GM12878 (cell line): ENCODE measurements at regions not wholly inside any gene's neighbourhood (a gene's known extent, or its start where the extent isn't known, plus 50 kb on each side); places are given as distances from the start of the nearest gene placed in this dataset.

Experiments used
- BCLAF1 ChIP-seq: fragments of 450-650 bp; IDR thresholded peaks from 2 replicates; pipeline ENCODE4 v1.6.1; 2017; ENCODE audit warnings: antibody characterized with exemption, mild to moderate bottlenecking, moderate library complexity
- EED ChIP-seq: sonication (generic); IDR thresholded peaks from 2 replicates; pipeline ENCODE4 v1.6.1; 2016; ENCODE audit warnings: antibody characterized with exemption, low read depth
- EGR1 ChIP-seq, 2 experiments: IDR thresholded peaks; 1 replicate in 1 of 2; 2 replicates in 1 of 2; pipeline ENCODE4 v1.6.1; 2011 to 2012; ENCODE audit warnings: low read depth in 2 of 2, low read length in 2 of 2, borderline replicate concordance in 1 of 2, mild to moderate bottlenecking in 1 of 2, moderate library complexity in 1 of 2
- GABPA ChIP-seq: IDR thresholded peaks from 2 replicates; pipeline ENCODE4 v1.6.1; 2014; ENCODE audit warnings: antibody characterized with exemption, low read depth, mild to moderate bottlenecking, inconsistent platforms
- PML ChIP-seq: IDR thresholded peaks from 2 replicates; pipeline ENCODE4 v1.6.1; 2012; ENCODE audit warnings: low read length, inconsistent platforms
- RBBP5 ChIP-seq: fragments of 200-600 bp; sonication (generic); conservative IDR thresholded peaks from 2 replicates; pipeline ENCODE4 v1.6.1; 2016
- RELA ChIP-seq: fragments of 450-650 bp; IDR thresholded peaks from 2 replicates; pipeline ENCODE4 v1.8.0; 2014; ENCODE audit warnings: borderline replicate concordance; ENCODE audit not compliant: partially characterized antibody
- SMAD1 ChIP-seq: fragments of 450-650 bp; IDR thresholded peaks from 2 replicates; pipeline ENCODE4 v1.6.1; 2018; ENCODE audit warnings: mild to moderate bottlenecking, low read depth; ENCODE audit not compliant: partially characterized antibody
- SMAD5 ChIP-seq: IDR thresholded peaks from 2 replicates; pipeline ENCODE4 v1.6.1; 2016; ENCODE audit warnings: antibody characterized with exemption, low read depth
- SMC3 ChIP-seq: IDR thresholded peaks from 2 replicates; pipeline ENCODE4 v1.6.1; 2011; ENCODE audit warnings: low read length, improper control_type of control experiment, borderline replicate concordance
- SP1 ChIP-seq: IDR thresholded peaks from one replicate; pipeline ENCODE4 v1.6.1; 2011; ENCODE audit warnings: low read depth, low read length
- SRF ChIP-seq, 2 experiments: IDR thresholded peaks; 2 replicates each; pipeline ENCODE4 v1.6.1; 2011; ENCODE audit warnings: low read depth in 2 of 2, low read length in 2 of 2, mild to moderate bottlenecking in 1 of 2, moderate library complexity in 1 of 2
- STAT3 ChIP-seq: IDR thresholded peaks from 2 replicates; pipeline ENCODE4 v1.6.1; 2011; ENCODE audit warnings: low read depth, low read length, improper control_type of control experiment
- SUPT20H ChIP-seq: IDR thresholded peaks from 2 replicates; pipeline ENCODE4 v1.6.1; 2011; ENCODE audit warnings: low read depth, mild to moderate bottlenecking, low read length, moderate library complexity, borderline replicate concordance; ENCODE audit not compliant: control insufficient read depth
- TCF3 ChIP-seq: IDR thresholded peaks from 2 replicates; pipeline ENCODE4 v1.6.1; 2012; ENCODE audit warnings: low read depth, mild to moderate bottlenecking, low read length, borderline replicate concordance; ENCODE audit not compliant: insufficient read depth
- TF ChIP-seq, protein P1 (sequence below): fragments of 450-650 bp; IDR thresholded peaks from 2 replicates; pipeline ENCODE4 v1.6.1; 2017; ENCODE audit warnings: borderline replicate concordance
- TF ChIP-seq, protein P2 (sequence below): fragments of 450-650 bp; formaldehyde crosslinking; IDR thresholded peaks from 2 replicates; pipeline ENCODE4 v1.5.0; 2022; ENCODE audit warnings: mild to moderate bottlenecking, missing genetic modification characterization
- TF ChIP-seq, protein P3 (sequence below): fragments of 150-350 bp; IDR thresholded peaks from 2 replicates; pipeline ENCODE4 v1.6.1; 2014; ENCODE audit warnings: mild to moderate bottlenecking, low read depth, low read length

DNA sequence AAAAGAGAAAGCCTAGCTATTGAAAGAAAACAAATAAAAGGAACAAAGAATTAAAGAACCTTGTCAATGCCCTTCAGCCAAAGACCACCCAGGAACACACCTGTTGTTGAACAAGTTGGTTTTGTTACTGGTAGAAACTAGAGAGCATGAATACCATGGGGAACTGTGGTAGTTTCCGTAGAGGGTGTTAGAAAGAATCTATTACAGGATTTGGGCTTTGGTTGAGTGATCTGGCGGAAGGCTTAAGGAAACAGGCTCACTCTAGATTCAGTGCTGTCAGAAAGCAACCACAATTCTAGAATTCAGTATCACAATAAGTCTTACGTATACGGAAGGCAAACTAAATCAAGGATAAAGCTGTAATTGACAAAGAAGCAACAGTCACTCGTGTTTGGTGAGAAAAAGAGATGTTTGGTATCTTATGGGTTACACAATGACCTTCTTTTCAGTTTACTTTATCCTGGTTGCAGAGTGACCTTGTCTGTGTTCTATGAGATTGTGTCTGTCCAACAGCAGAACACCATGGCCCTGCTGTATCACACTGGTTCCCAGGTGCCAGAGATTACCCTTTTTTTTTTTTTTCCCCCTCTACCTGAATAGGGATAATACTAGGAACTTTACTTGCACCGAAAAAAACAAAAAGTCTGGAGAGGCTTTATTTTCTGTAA lies 265.9 kb downstream of the SHQ1 start (continued):
- TF ChIP-seq, protein P1, sequence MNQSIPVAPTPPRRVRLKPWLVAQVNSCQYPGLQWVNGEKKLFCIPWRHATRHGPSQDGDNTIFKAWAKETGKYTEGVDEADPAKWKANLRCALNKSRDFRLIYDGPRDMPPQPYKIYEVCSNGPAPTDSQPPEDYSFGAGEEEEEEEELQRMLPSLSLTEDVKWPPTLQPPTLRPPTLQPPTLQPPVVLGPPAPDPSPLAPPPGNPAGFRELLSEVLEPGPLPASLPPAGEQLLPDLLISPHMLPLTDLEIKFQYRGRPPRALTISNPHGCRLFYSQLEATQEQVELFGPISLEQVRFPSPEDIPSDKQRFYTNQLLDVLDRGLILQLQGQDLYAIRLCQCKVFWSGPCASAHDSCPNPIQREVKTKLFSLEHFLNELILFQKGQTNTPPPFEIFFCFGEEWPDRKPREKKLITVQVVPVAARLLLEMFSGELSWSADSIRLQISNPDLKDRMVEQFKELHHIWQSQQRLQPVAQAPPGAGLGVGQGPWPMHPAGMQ = no peak
- TF ChIP-seq SP1 = peak; percentile 22
- TF ChIP-seq, protein P2, sequence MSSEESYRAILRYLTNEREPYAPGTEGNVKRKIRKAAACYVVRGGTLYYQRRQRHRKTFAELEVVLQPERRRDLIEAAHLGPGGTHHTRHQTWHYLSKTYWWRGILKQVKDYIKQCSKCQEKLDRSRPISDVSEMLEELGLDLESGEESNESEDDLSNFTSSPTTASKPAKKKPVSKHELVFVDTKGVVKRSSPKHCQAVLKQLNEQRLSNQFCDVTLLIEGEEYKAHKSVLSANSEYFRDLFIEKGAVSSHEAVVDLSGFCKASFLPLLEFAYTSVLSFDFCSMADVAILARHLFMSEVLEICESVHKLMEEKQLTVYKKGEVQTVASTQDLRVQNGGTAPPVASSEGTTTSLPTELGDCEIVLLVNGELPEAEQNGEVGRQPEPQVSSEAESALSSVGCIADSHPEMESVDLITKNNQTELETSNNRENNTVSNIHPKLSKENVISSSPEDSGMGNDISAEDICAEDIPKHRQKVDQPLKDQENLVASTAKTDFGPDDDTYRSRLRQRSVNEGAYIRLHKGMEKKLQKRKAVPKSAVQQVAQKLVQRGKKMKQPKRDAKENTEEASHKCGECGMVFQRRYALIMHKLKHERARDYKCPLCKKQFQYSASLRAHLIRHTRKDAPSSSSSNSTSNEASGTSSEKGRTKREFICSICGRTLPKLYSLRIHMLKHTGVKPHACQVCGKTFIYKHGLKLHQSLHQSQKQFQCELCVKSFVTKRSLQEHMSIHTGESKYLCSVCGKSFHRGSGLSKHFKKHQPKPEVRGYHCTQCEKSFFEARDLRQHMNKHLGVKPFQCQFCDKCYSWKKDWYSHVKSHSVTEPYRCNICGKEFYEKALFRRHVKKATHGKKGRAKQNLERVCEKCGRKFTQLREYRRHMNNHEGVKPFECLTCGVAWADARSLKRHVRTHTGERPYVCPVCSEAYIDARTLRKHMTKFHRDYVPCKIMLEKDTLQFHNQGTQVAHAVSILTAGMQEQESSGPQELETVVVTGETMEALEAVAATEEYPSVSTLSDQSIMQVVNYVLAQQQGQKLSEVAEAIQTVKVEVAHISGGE = no peak
- no peak for TF ChIP-seq SMC3
- no peak for TF ChIP-seq RELA
- TF ChIP-seq EGR1 (IDR thresholded peaks at IDR 0.05; ENCODE audit: borderline replicate concordance in 1 of 2, low read depth in 2 of 2, low read length in 2 of 2) = no peak
- TF ChIP-seq, protein P3, sequence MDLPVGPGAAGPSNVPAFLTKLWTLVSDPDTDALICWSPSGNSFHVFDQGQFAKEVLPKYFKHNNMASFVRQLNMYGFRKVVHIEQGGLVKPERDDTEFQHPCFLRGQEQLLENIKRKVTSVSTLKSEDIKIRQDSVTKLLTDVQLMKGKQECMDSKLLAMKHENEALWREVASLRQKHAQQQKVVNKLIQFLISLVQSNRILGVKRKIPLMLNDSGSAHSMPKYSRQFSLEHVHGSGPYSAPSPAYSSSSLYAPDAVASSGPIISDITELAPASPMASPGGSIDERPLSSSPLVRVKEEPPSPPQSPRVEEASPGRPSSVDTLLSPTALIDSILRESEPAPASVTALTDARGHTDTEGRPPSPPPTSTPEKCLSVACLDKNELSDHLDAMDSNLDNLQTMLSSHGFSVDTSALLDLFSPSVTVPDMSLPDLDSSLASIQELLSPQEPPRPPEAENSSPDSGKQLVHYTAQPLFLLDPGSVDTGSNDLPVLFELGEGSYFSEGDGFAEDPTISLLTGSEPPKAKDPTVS = no peak
- no peak for TF ChIP-seq SMAD5
- no peak for TF ChIP-seq PML
- TF ChIP-seq TCF3 = no peak
- peak; percentile 75 for TF ChIP-seq EED
- no peak for TF ChIP-seq BCLAF1
- no peak for TF ChIP-seq GABPA
- no peak for TF ChIP-seq RBBP5
- no peak for TF ChIP-seq SMAD1
- TF ChIP-seq STAT3 = 0 out of 2 replicates have a peak, but pooled peaks have one; percentile 66
- no peak for TF ChIP-seq SRF (IDR thresholded peaks at IDR 0.05; ENCODE audit: low read depth in 2 of 2, low read length in 2 of 2)
- no peak for TF ChIP-seq SUPT20H
